ENCODE measurements at regions not wholly inside any gene's neighbourhood (a gene's known extent, or its start where the extent isn't known, plus 50 kb on each side); places are given as distances from the start of the nearest gene placed in this dataset.
A peak's percentile ranks its signal among the peaks of the same experiment; 100 is the strongest.

- Mint-ChIP-seq H3K27ac (ENCODE audit: unreplicated experiment) (peak overlapping the region; percentile 60), H3K36me3 (ENCODE audit: unreplicated experiment) (no peaks in the 10 kb centered on the region), H3K27me3 (ENCODE audit: unreplicated experiment) (peaks cover 2% of the 10 kb centered on the region), H3K4me1 (ENCODE audit: low read depth, unreplicated experiment) (peaks cover 28% of the 10 kb centered on the region), H3K4me3 (ENCODE audit: unreplicated experiment) (peak overlapping the region; percentile 8), H3K9me3 (ENCODE audit: unreplicated experiment) (no peaks in the 10 kb centered on the region)
- DNase-seq, result no peak
- no peak for TF ChIP-seq CTCF (IDR thresholded peaks at IDR 0.05; ENCODE audit: partially characterized antibody, unreplicated experiment)
These were observed 161.5 kb upstream of the PFN2 start for GRCh38 chr3:150132101-150132749.

GRCh38 chr3:150131663-150132062, 161.0 kb upstream of the PFN2 start:
- Mint-ChIP-seq H3K27me3 (ENCODE audit: unreplicated experiment) (peaks cover 2% of the 10 kb centered on the region), H3K4me3 (ENCODE audit: unreplicated experiment) (peak overlapping the region; percentile 8), H3K9me3 (ENCODE audit: unreplicated experiment) (no peaks in the 10 kb centered on the region), H3K4me1 (ENCODE audit: low read depth, unreplicated experiment) (peaks cover 30% of the 10 kb centered on the region), H3K27ac (ENCODE audit: unreplicated experiment) (peak overlapping the region; percentile 56), H3K36me3 (ENCODE audit: unreplicated experiment) (no peaks in the 10 kb centered on the region)
- no peak for DNase-seq
- TF ChIP-seq CTCF (IDR thresholded peaks at IDR 0.05; ENCODE audit: partially characterized antibody, unreplicated experiment), result no peak

GRCh38 chr3:150130404-150131100, 159.9 kb upstream of the PFN2 start:
- no peak overlapping the region for H3K27ac Mint-ChIP-seq (ENCODE audit: unreplicated experiment)

GRCh38 chr3:150129166-150129565, 158.5 kb upstream of the PFN2 start:
- peaks cover 2% of the 10 kb centered on the region for H3K27me3 Mint-ChIP-seq (ENCODE audit: unreplicated experiment)
- H3K9me3 Mint-ChIP-seq (ENCODE audit: unreplicated experiment), result no peaks in the 10 kb centered on the region
- H3K4me3 Mint-ChIP-seq (ENCODE audit: unreplicated experiment), result no peak overlapping the region
- no peaks in the 10 kb centered on the region for H3K36me3 Mint-ChIP-seq (ENCODE audit: unreplicated experiment)
- DNase-seq, result no peak
- peaks cover 33% of the 10 kb centered on the region for H3K4me1 Mint-ChIP-seq (ENCODE audit: low read depth, unreplicated experiment)
- H3K27ac Mint-ChIP-seq (ENCODE audit: unreplicated experiment), result no peak overlapping the region
- no peak for TF ChIP-seq CTCF (IDR thresholded peaks at IDR 0.05; ENCODE audit: partially characterized antibody, unreplicated experiment)

More at GRCh38 chr3:150130404-150131100, 159.9 kb upstream of the PFN2 start:
- no peak for TF ChIP-seq CTCF (IDR thresholded peaks at IDR 0.05; ENCODE audit: partially characterized antibody, unreplicated experiment)
- no peaks in the 10 kb centered on the region for H3K9me3 Mint-ChIP-seq (ENCODE audit: unreplicated experiment)
- no peak overlapping the region for H3K4me3 Mint-ChIP-seq (ENCODE audit: unreplicated experiment)
- no peaks in the 10 kb centered on the region for H3K36me3 Mint-ChIP-seq (ENCODE audit: unreplicated experiment)
- no peak for DNase-seq
- peaks cover 2% of the 10 kb centered on the region for H3K27me3 Mint-ChIP-seq (ENCODE audit: unreplicated experiment)
- H3K4me1 Mint-ChIP-seq (ENCODE audit: low read depth, unreplicated experiment), result peaks cover 30% of the 10 kb centered on the region

GRCh38 chr3:150128126-150128525, 157.4 kb upstream of the PFN2 start:
- DNase-seq, result no peak
- Mint-ChIP-seq H3K9me3 (ENCODE audit: unreplicated experiment) (no peaks in the 10 kb centered on the region), H3K27me3 (ENCODE audit: unreplicated experiment) (peaks cover 2% of the 10 kb centered on the region), H3K27ac (ENCODE audit: unreplicated experiment) (no peak overlapping the region), H3K4me3 (ENCODE audit: unreplicated experiment) (no peak overlapping the region), H3K4me1 (ENCODE audit: low read depth, unreplicated experiment) (peaks cover 35% of the 10 kb centered on the region), H3K36me3 (ENCODE audit: unreplicated experiment) (no peaks in the 10 kb centered on the region)
- no peak for TF ChIP-seq CTCF (IDR thresholded peaks at IDR 0.05; ENCODE audit: partially characterized antibody, unreplicated experiment)
